ENCODE measurements at regions not wholly inside any gene's neighbourhood (a gene's known extent, or its start where the extent isn't known, plus 50 kb on each side); places are given as distances from the start of the nearest gene placed in this dataset.

- Histone ChIP-seq H3K4me3 (ENCODE audit: low read length in 3 of 3) (no peak overlapping the region), H3K9ac (ENCODE audit: low read length in 3 of 3) (no peak overlapping the region), H3K27ac (ENCODE audit: low read depth in 2 of 2, low read length in 2 of 2) (no peak overlapping the region), H3K4me1 (ENCODE audit: control insufficient read depth in 2 of 3, insufficient read depth in 2 of 3, low read depth in 1 of 3, low read length in 3 of 3) (no peaks in the 10 kb centered on the region), H3K36me3 (ENCODE audit: control insufficient read depth in 2 of 3, insufficient read depth in 3 of 3, low read length in 3 of 3) (no peaks in the 10 kb centered on the region), H3K9me3 (ENCODE audit: control insufficient read depth in 2 of 3, insufficient read depth in 1 of 3, low read length in 3 of 3) (no peaks in the 10 kb centered on the region), H3K27me3 (ENCODE audit: control insufficient read depth, insufficient read depth, low read length) (no peaks in the 10 kb centered on the region)
- no peak for FAIRE-seq
- TF ChIP-seq, protein P1, sequence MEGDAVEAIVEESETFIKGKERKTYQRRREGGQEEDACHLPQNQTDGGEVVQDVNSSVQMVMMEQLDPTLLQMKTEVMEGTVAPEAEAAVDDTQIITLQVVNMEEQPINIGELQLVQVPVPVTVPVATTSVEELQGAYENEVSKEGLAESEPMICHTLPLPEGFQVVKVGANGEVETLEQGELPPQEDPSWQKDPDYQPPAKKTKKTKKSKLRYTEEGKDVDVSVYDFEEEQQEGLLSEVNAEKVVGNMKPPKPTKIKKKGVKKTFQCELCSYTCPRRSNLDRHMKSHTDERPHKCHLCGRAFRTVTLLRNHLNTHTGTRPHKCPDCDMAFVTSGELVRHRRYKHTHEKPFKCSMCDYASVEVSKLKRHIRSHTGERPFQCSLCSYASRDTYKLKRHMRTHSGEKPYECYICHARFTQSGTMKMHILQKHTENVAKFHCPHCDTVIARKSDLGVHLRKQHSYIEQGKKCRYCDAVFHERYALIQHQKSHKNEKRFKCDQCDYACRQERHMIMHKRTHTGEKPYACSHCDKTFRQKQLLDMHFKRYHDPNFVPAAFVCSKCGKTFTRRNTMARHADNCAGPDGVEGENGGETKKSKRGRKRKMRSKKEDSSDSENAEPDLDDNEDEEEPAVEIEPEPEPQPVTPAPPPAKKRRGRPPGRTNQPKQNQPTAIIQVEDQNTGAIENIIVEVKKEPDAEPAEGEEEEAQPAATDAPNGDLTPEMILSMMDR (IDR thresholded peaks at IDR 0.05; ENCODE audit: borderline replicate concordance, extremely low read depth, insufficient read depth), result no peak
- DNase-seq, result no peak
- intact Hi-C loops (cut with DNase I), result no loop called here
Observed at GRCh38 chr3:78183906-78184599, 1144.2 kb downstream of the ROBO2 start.

DNA sequence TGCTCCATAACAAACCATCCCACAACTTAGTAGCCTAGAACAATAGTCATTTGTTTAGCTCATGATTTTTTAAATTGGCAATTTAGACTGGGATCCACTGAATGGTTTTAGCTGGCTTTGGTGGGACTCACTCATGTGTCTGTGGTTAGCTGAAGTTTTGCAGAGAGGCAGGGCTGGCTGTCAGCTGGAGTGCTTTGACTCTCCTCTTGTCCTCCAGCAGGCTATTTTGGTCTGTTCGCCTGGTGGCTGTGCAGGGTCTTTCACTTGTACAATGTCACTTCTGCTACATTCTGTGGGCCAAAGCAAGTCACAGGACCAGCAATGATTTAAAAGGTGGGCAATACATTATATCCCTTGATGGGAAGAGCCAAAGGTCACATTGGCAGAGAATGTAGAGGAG, 1146.5 kb downstream of the ROBO2 start:
- TF ChIP-seq, protein P1 (IDR thresholded peaks at IDR 0.05; ENCODE audit: borderline replicate concordance, extremely low read depth, insufficient read depth), result no peak
- Histone ChIP-seq H3K9ac (ENCODE audit: low read length in 3 of 3) (no peak overlapping the region), H3K4me1 (ENCODE audit: control insufficient read depth in 2 of 3, insufficient read depth in 2 of 3, low read depth in 1 of 3, low read length in 3 of 3) (no peaks in the 10 kb centered on the region), H3K27me3 (ENCODE audit: control insufficient read depth, insufficient read depth, low read length) (no peaks in the 10 kb centered on the region), H3K9me3 (ENCODE audit: control insufficient read depth in 2 of 3, insufficient read depth in 1 of 3, low read length in 3 of 3) (peaks cover 0 to 6% (median 4%) of the 10 kb centered on the region in 3 donors), H3K4me3 (ENCODE audit: low read length in 3 of 3) (no peak overlapping the region), H3K27ac (ENCODE audit: low read depth in 2 of 2, low read length in 2 of 2) (no peak overlapping the region), H3K36me3 (ENCODE audit: control insufficient read depth in 2 of 3, insufficient read depth in 3 of 3, low read length in 3 of 3) (no peaks in the 10 kb centered on the region)
- DNase-seq (no peak), FAIRE-seq (no peak)
- intact Hi-C loops (cut with DNase I), result no loop called here

- intact Hi-C loops (cut with DNase I), result no loop called here
- H3K9me3 ChIP-seq (ENCODE audit: control insufficient read depth in 2 of 3, insufficient read depth in 1 of 3, low read length in 3 of 3), result peaks cover 0 to 1% (median 0%) of the 10 kb centered on the region in 3 donors
- H3K4me3 ChIP-seq (ENCODE audit: low read length in 3 of 3), result no peak overlapping the region
- TF ChIP-seq, protein P1 (IDR thresholded peaks at IDR 0.05; ENCODE audit: borderline replicate concordance, extremely low read depth, insufficient read depth), result no peak
- H3K9ac ChIP-seq (ENCODE audit: low read length in 3 of 3), result no peak overlapping the region
- H3K27ac ChIP-seq (ENCODE audit: low read depth in 2 of 2, low read length in 2 of 2), result no peak overlapping the region
- no peak for FAIRE-seq
- H3K27me3 ChIP-seq (ENCODE audit: control insufficient read depth, insufficient read depth, low read length), result no peaks in the 10 kb centered on the region
- no peaks in the 10 kb centered on the region for H3K4me1 ChIP-seq (ENCODE audit: control insufficient read depth in 2 of 3, insufficient read depth in 2 of 3, low read depth in 1 of 3, low read length in 3 of 3)
- H3K36me3 ChIP-seq (ENCODE audit: control insufficient read depth in 2 of 3, insufficient read depth in 3 of 3, low read length in 3 of 3), result no peaks in the 10 kb centered on the region
- DNase-seq, result no peak
Observed at GRCh38 chr3:78201091-78201490, 1161.2 kb downstream of the ROBO2 start.

GRCh38 chr3:78204977-78205376, 1165.1 kb downstream of the ROBO2 start:
- no peak overlapping the region for H3K27ac ChIP-seq (ENCODE audit: low read depth in 2 of 2, low read length in 2 of 2)
- intact Hi-C loops (cut with DNase I), result no loop called here
- FAIRE-seq (no peak), DNase-seq (peak in 3 of 5 donors; percentile 42 to 81 (median 77))
- H3K9ac ChIP-seq (ENCODE audit: low read length in 3 of 3), result no peak overlapping the region
- peak overlapping the region in 1 of 3 donors; percentile 17 for H3K4me3 ChIP-seq (ENCODE audit: low read length in 3 of 3)
- H3K27me3 ChIP-seq (ENCODE audit: control insufficient read depth, insufficient read depth, low read length), result no peaks in the 10 kb centered on the region
- TF ChIP-seq, protein P1 (IDR thresholded peaks at IDR 0.05; ENCODE audit: borderline replicate concordance, extremely low read depth, insufficient read depth), result no peak
- H3K4me1 ChIP-seq (ENCODE audit: control insufficient read depth in 2 of 3, insufficient read depth in 2 of 3, low read depth in 1 of 3, low read length in 3 of 3), result no peaks in the 10 kb centered on the region
- H3K36me3 ChIP-seq (ENCODE audit: control insufficient read depth in 2 of 3, insufficient read depth in 3 of 3, low read length in 3 of 3), result no peaks in the 10 kb centered on the region
- no peaks in the 10 kb centered on the region for H3K9me3 ChIP-seq (ENCODE audit: control insufficient read depth in 2 of 3, insufficient read depth in 1 of 3, low read length in 3 of 3)
